ENCODE measurements at regions not wholly inside any gene's neighbourhood (a gene's known extent, or its start where the extent isn't known, plus 50 kb on each side); places are given as distances from the start of the nearest gene placed in this dataset.

- TF ChIP-seq CTCF (IDR thresholded peaks at IDR 0.05; ENCODE audit: low read depth, low read length, poor library complexity, severe bottlenecking) (peak; percentile 74), EZH2phosphoT487 (IDR thresholded peaks at IDR 0.05; ENCODE audit: borderline replicate concordance, low read length) (no peak)
Measured at GRCh38 chr2:234135750-234136221, 85.3 kb downstream of the SPP2 start.
